ENCODE measurements at regions not wholly inside any gene's neighbourhood (a gene's known extent, or its start where the extent isn't known, plus 50 kb on each side); places are given as distances from the start of the nearest gene placed in this dataset.

DNA sequence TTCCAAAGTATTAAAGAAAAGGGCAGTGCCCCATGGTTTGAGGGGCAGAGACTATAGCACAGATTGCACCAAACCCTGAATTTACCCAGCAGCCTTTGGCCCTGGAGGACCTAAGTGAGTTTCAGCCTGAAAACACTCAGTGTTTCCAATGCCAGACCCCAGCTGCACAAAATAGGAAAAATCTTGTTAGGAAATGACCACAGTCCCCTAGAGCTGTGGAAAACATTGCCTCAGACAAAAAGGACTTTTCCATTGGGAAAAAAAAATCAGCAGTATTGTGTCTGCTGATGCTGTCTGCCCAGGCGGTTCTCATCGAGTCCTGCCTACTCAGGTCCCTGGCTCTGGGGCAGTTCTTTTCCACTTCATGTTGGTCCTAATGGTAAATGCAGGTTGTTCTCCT lies 121.7 kb upstream of the DLG1 start:
- TF ChIP-seq CTCF (IDR thresholded peaks at IDR 0.05; ENCODE audit: low read depth, low read length, poor library complexity, severe bottlenecking) (no peak), EZH2phosphoT487 (IDR thresholded peaks at IDR 0.05; ENCODE audit: borderline replicate concordance, low read length) (no peak)
